SK-N-SH (cell line): ENCODE measurements at regions not wholly inside any gene's neighbourhood (a gene's known extent, or its start where the extent isn't known, plus 50 kb on each side); places are given as distances from the start of the nearest gene placed in this dataset.
A peak's percentile ranks its signal among the peaks of the same experiment; 100 is the strongest.

ENCODE experiments used
- CTCF ChIA-PET: fragments of 300-600, 350-600 bp; formaldehyde crosslinking; extraction: SDS; loops from one replicate; lab custom pipeline; 2021; lab: Yijun Ruan, JAX
- POLR2A ChIA-PET: fragments of 350-600 bp; sonication (Branson Sonifier 250); formaldehyde crosslinking; extraction: SDS; loops from one replicate; lab custom pipeline; 2020; ENCODE audit warnings: antibody characterized with exemption, inconsistent platforms; lab: Yijun Ruan, JAX
- DNase-seq: peaks from one replicate; pipeline ENCODE4 v3.0.0; 2012
- H2AFZ ChIP-seq: fragments of 200-600 bp; sonication (generic); 2 replicates; pipeline ENCODE4 v1.8.1; 2016; ENCODE audit warnings: antibody characterized with exemption, mild to moderate bottlenecking, low read depth
- H3F3A ChIP-seq: fragments of 200-600 bp; sonication (generic); replicated peaks from 2 replicates; pipeline ENCODE3; 2016; ENCODE audit warnings: antibody characterized with exemption, mild to moderate bottlenecking; ENCODE audit not compliant: insufficient read depth
- H3K27ac ChIP-seq, 2 experiments: fragments of 200-500 bp in 1 of 2; fragments of 200-600 bp in 1 of 2; sonication (Bioruptor generic) in 1 of 2; sonication (generic), shearing (Covaris generic) in 1 of 2; 2 replicates each; pipeline versions ENCODE4 v1.5.1 to v1.6.1; 2014 to 2016; ENCODE audit warnings: low read depth in 2 of 2, inconsistent platforms in 1 of 2, low read length in 1 of 2, mild to moderate bottlenecking in 1 of 2, mixed read lengths in 1 of 2
- H3K27me3 ChIP-seq: fragments of 200-600 bp; sonication (generic), shearing (Covaris generic); 2 replicates; pipeline ENCODE4 v1.6.1; 2016; ENCODE audit warnings: mixed run types; ENCODE audit not compliant: insufficient read depth
- H3K36me3 ChIP-seq, 2 experiments: fragments of 200-500 bp in 1 of 2; fragments of 200-600 bp in 1 of 2; sonication (Bioruptor generic) in 1 of 2; sonication (generic) in 1 of 2; replicated peaks in 1 of 2; 2 replicates each; pipeline versions ENCODE3 to v1.5.1; 2014 to 2016; ENCODE audit warnings: low read length in 1 of 2, mild to moderate bottlenecking in 1 of 2; ENCODE audit not compliant: insufficient read depth in 2 of 2, control insufficient read depth in 1 of 2
- H3K4me1 ChIP-seq, 2 experiments: fragments of 200-500 bp in 1 of 2; fragments of 200-600 bp in 1 of 2; sonication (Bioruptor generic) in 1 of 2; sonication (generic), shearing (Covaris generic) in 1 of 2; 2 replicates each; pipeline versions ENCODE4 v1.5.1 to v1.6.1; 2014 to 2016; ENCODE audit warnings: low read depth in 1 of 2, low read length in 1 of 2, mixed run types in 1 of 2; ENCODE audit not compliant: insufficient read depth in 2 of 2, control insufficient read depth in 1 of 2
- H3K4me2 ChIP-seq: fragments of 200-600 bp; sonication (generic), shearing (Covaris generic); 2 replicates; pipeline ENCODE4 v1.6.1; 2017; ENCODE audit warnings: mixed run types
- H3K4me3 ChIP-seq, 2 experiments: fragments of 200-500 bp in 1 of 2; fragments of 200-600 bp in 1 of 2; sonication (Bioruptor generic) in 1 of 2; sonication (generic), shearing (Covaris generic) in 1 of 2; 2 replicates each; pipeline versions ENCODE4 v1.5.1 to v1.8.1; 2014 to 2016; ENCODE audit warnings: low read depth in 2 of 2, inconsistent platforms in 1 of 2, low read length in 1 of 2, mild to moderate bottlenecking in 1 of 2, mixed read lengths in 1 of 2, moderate library complexity in 1 of 2
- H3K79me2 ChIP-seq: fragments of 200-600 bp; sonication (generic); 2 replicates; pipeline ENCODE4 v1.8.1; 2017; ENCODE audit warnings: mild to moderate bottlenecking; ENCODE audit not compliant: insufficient read depth
- H3K9ac ChIP-seq: fragments of 200-600 bp; sonication (generic); 2 replicates; pipeline ENCODE4 v1.6.1; 2017; ENCODE audit warnings: mixed run types
- H3K9me2 ChIP-seq: fragments of 200-600 bp; sonication (generic); 2 replicates; pipeline ENCODE4 v1.6.1; 2017; ENCODE audit warnings: mixed run types
- H3K9me3 ChIP-seq: fragments of 200-600 bp; sonication (generic); 2 replicates; pipeline ENCODE4 v1.6.1; 2017; ENCODE audit warnings: mixed run types, mild to moderate bottlenecking, moderate library complexity
- H4K20me1 ChIP-seq: fragments of 200-600 bp; sonication (generic); 2 replicates; pipeline ENCODE4 v1.6.1; 2017; ENCODE audit warnings: mild to moderate bottlenecking, mixed run types; ENCODE audit not compliant: insufficient read depth
- CHD2 ChIP-seq: fragments of 150-350 bp; IDR thresholded peaks from 2 replicates; pipeline ENCODE4 v1.6.1; 2018; ENCODE audit warnings: low read length; ENCODE audit not compliant: partially characterized antibody
- EP300 ChIP-seq, 2 experiments: IDR thresholded peaks; 2 replicates each; pipeline versions ENCODE4 v1.4.0 to v1.6.1; 2012; ENCODE audit warnings: borderline replicate concordance in 1 of 2, low read depth in 1 of 2, low read length in 1 of 2
- FOSL2 ChIP-seq: IDR thresholded peaks from 2 replicates; pipeline ENCODE4 v1.4.0; 2012; ENCODE audit warnings: low read depth, mild to moderate bottlenecking, moderate library complexity, borderline replicate concordance
- FOXJ3 ChIP-seq: sonication (generic); formaldehyde crosslinking; IDR thresholded peaks from 2 replicates; pipeline ENCODE4 v1.5.1; 2020; ENCODE audit warnings: mild to moderate bottlenecking, missing genetic modification reagents
- FOXM1 ChIP-seq: IDR thresholded peaks from 2 replicates; pipeline ENCODE4 v1.4.0; 2012; ENCODE audit warnings: low read depth, mild to moderate bottlenecking
- GABPA ChIP-seq: IDR thresholded peaks from 2 replicates; pipeline ENCODE4 v1.4.0; 2012; ENCODE audit warnings: low read depth, mild to moderate bottlenecking
- JUND ChIP-seq: IDR thresholded peaks from 2 replicates; pipeline ENCODE4 v1.4.0; 2012
- MEF2A ChIP-seq: IDR thresholded peaks from 2 replicates; pipeline ENCODE4 v1.4.0; 2012; ENCODE audit warnings: low read depth, borderline replicate concordance
- MXI1 ChIP-seq: IDR thresholded peaks from 2 replicates; pipeline ENCODE4 v1.6.1; 2012; ENCODE audit warnings: mild to moderate bottlenecking, low read depth, low read length, improper control_type of control experiment
- POLR2AphosphoS5 ChIP-seq: IDR thresholded peaks from 2 replicates; pipeline ENCODE4 v1.6.1; 2012; ENCODE audit warnings: low read depth, low read length
- RAD21 ChIP-seq: IDR thresholded peaks from 2 replicates; pipeline ENCODE4 v1.6.1; 2012; ENCODE audit warnings: mild to moderate bottlenecking, low read length
- RCOR1 ChIP-seq: fragments of 150-350 bp; IDR thresholded peaks from 2 replicates; pipeline ENCODE4 v1.6.1; 2017; ENCODE audit warnings: antibody characterized with exemption, low read length
- RXRA ChIP-seq: IDR thresholded peaks from 2 replicates; pipeline ENCODE4 v1.4.0; 2012; ENCODE audit warnings: low read depth, mild to moderate bottlenecking, borderline replicate concordance
- SIN3A ChIP-seq: IDR thresholded peaks from 2 replicates; pipeline ENCODE4 v1.6.1; 2012; ENCODE audit warnings: low read depth, mild to moderate bottlenecking, low read length, moderate library complexity, borderline replicate concordance
- SMC3 ChIP-seq: IDR thresholded peaks from 2 replicates; pipeline ENCODE4 v1.6.1; 2012; ENCODE audit warnings: low read depth, low read length, improper control_type of control experiment
- TAF1 ChIP-seq: IDR thresholded peaks from 2 replicates; pipeline ENCODE4 v1.6.1; 2012; ENCODE audit warnings: low read depth, mild to moderate bottlenecking, low read length, moderate library complexity, borderline replicate concordance
- TCF12 ChIP-seq: IDR thresholded peaks from 2 replicates; pipeline ENCODE4 v1.4.0; 2012
- TEAD4 ChIP-seq: IDR thresholded peaks from 2 replicates; pipeline ENCODE4 v1.4.0; 2012; ENCODE audit warnings: mild to moderate bottlenecking, borderline replicate concordance; ENCODE audit not compliant: insufficient read depth
- YY1 ChIP-seq: IDR thresholded peaks from 2 replicates; pipeline ENCODE4 v1.4.0; 2012; ENCODE audit warnings: low read depth, mild to moderate bottlenecking
- WGBS: methylation state at CpG from one replicate; pipeline ENCODE4 v1.1.6; 2017; ENCODE audit warnings: low lambda C conversion rate; 5-methylcytosine and 5-hydroxymethylcytosine counted together
- TF ChIP-seq, protein P1 (sequence below): fragments of 150-350 bp; IDR thresholded peaks from 2 replicates; pipeline ENCODE4 v1.6.1; 2016; ENCODE audit warnings: mild to moderate bottlenecking, low read depth, low read length
- TF ChIP-seq, protein P2 (sequence below): fragments of 200-600 bp; sonication (generic); IDR thresholded peaks from 2 replicates; pipeline ENCODE4 v1.6.1; 2017; ENCODE audit warnings: antibody characterized with exemption, mild to moderate bottlenecking, moderate library complexity
- TF ChIP-seq, protein P3 (sequence below): IDR thresholded peaks from 2 replicates; pipeline ENCODE4 v1.6.1; 2012; ENCODE audit warnings: mild to moderate bottlenecking, low read depth, low read length, moderate library complexity
- TF ChIP-seq, protein P4 (sequence below): IDR thresholded peaks from 2 replicates; pipeline ENCODE4; 2012
- TF ChIP-seq, protein P5 (sequence below): IDR thresholded peaks from 2 replicates; pipeline ENCODE4 v1.4.0; 2012; ENCODE audit warnings: low read depth
- TF ChIP-seq, protein P6 (sequence below): fragments of 150-350 bp; IDR thresholded peaks from 2 replicates; pipeline ENCODE4 v1.6.1; 2017; ENCODE audit warnings: antibody characterized with exemption, low read length, low read depth, borderline replicate concordance

DNA sequence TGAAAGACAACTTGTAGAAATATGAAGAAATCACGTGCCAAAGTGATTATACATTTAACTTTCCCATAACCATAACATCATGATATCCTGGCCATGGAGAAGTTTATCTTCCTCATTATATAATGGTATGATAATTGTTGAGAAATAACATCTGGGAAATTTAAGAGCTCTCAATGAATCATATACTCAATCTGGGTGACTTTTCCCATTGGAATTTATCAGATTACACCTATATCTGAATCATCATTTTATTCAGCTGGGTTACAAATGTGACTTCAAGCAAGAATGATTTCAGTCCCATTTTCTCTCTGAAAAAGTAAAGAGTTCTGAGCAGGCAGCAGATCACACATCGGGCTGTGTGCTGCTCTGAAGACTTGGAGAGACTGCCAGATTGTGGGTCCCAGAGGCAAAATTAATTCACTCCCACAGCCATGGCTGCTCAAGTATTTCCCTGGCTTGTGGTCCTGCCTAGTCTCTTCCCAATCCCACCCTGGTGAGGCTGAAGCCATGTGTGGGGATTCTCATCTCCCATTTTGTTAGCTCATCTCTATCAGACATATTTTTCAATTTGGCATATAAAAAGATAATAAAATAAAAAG, 278.0 kb downstream of the MRPL39 start:
- DNase-seq, result peak; percentile 9
- H3K9me2 ChIP-seq, result no peaks in the 10 kb centered on the region
- no peaks in the 10 kb centered on the region; the same call in 1 of the 2 replicates for H3K9me3 ChIP-seq
- no peaks in the 10 kb centered on the region for H3K79me2 ChIP-seq
- H3K36me3 ChIP-seq, result peaks cover 0 to 3% of the 10 kb centered on the region in 2 experiments
- ChIA-PET CTCF (interaction anchor here (0.9 to 2.2 kb wide), 3 partner anchors 9 to 812 kb away, joined by 4 read pairs; no protein-coding TSS in a partner anchor), POLR2A (no interaction called here)
- peak overlapping the region; percentile 60; the same call in 1 of the 2 replicates for H3K9ac ChIP-seq
- H2AFZ ChIP-seq, result peak overlapping the region; percentile 33; the same call in 1 of the 2 replicates
- peak overlapping the region; percentile 25 to 99; a peak in 3 of 4 replicates for H3K27ac ChIP-seq
- H3F3A ChIP-seq, result peaks cover 41% of the 10 kb centered on the region
- no peaks in the 10 kb centered on the region for H4K20me1 ChIP-seq
- peak overlapping the region; percentile 48; the same call in 1 of the 2 replicates for H3K4me2 ChIP-seq
- 0% methylated on average over 2 of the region's 2 CpGs for WGBS
- peaks cover 4 to 15% of the 10 kb centered on the region in 2 experiments for H3K4me1 ChIP-seq
- no peaks in the 10 kb centered on the region for H3K27me3 ChIP-seq
- no peak overlapping the region for H3K4me3 ChIP-seq
- TF ChIP-seq SMC3 (no peak), TEAD4 (peak; percentile 88), RXRA (0 out of 2 replicates have a peak, but pooled peaks have one; percentile 58), TCF12 (peak; percentile 97), SIN3A (no peak), MXI1 (no peak), FOXM1 (peak; percentile 60; the same call in 1 of the 2 replicates), FOXJ3 (CRISPR knock-in tag) (no peak), RCOR1 (no peak), YY1 (0 out of 2 replicates have a peak, but pooled peaks have one; percentile 24), RAD21 (no peak), MEF2A (peak; percentile 54; the same call in 1 of the 2 replicates), TAF1 (no peak), GABPA (no peak), FOSL2 (peak; percentile 97), POLR2AphosphoS5 (peak; percentile 72; the same call in 1 of the 2 replicates), EP300 (IDR thresholded peaks at IDR 0.05; ENCODE audit: borderline replicate concordance in 1 of 2, low read depth in 1 of 2, low read length in 1 of 2) (peak; percentile 18 to 93; a peak in 2 of 4 replicates), CHD2 (no peak), JUND (peak; percentile 95)
- TF ChIP-seq, protein P1, sequence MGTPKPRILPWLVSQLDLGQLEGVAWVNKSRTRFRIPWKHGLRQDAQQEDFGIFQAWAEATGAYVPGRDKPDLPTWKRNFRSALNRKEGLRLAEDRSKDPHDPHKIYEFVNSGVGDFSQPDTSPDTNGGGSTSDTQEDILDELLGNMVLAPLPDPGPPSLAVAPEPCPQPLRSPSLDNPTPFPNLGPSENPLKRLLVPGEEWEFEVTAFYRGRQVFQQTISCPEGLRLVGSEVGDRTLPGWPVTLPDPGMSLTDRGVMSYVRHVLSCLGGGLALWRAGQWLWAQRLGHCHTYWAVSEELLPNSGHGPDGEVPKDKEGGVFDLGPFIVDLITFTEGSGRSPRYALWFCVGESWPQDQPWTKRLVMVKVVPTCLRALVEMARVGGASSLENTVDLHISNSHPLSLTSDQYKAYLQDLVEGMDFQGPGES, result no peak
- TF ChIP-seq, protein P2, sequence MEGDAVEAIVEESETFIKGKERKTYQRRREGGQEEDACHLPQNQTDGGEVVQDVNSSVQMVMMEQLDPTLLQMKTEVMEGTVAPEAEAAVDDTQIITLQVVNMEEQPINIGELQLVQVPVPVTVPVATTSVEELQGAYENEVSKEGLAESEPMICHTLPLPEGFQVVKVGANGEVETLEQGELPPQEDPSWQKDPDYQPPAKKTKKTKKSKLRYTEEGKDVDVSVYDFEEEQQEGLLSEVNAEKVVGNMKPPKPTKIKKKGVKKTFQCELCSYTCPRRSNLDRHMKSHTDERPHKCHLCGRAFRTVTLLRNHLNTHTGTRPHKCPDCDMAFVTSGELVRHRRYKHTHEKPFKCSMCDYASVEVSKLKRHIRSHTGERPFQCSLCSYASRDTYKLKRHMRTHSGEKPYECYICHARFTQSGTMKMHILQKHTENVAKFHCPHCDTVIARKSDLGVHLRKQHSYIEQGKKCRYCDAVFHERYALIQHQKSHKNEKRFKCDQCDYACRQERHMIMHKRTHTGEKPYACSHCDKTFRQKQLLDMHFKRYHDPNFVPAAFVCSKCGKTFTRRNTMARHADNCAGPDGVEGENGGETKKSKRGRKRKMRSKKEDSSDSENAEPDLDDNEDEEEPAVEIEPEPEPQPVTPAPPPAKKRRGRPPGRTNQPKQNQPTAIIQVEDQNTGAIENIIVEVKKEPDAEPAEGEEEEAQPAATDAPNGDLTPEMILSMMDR, result no peak
- TF ChIP-seq, protein P3, sequence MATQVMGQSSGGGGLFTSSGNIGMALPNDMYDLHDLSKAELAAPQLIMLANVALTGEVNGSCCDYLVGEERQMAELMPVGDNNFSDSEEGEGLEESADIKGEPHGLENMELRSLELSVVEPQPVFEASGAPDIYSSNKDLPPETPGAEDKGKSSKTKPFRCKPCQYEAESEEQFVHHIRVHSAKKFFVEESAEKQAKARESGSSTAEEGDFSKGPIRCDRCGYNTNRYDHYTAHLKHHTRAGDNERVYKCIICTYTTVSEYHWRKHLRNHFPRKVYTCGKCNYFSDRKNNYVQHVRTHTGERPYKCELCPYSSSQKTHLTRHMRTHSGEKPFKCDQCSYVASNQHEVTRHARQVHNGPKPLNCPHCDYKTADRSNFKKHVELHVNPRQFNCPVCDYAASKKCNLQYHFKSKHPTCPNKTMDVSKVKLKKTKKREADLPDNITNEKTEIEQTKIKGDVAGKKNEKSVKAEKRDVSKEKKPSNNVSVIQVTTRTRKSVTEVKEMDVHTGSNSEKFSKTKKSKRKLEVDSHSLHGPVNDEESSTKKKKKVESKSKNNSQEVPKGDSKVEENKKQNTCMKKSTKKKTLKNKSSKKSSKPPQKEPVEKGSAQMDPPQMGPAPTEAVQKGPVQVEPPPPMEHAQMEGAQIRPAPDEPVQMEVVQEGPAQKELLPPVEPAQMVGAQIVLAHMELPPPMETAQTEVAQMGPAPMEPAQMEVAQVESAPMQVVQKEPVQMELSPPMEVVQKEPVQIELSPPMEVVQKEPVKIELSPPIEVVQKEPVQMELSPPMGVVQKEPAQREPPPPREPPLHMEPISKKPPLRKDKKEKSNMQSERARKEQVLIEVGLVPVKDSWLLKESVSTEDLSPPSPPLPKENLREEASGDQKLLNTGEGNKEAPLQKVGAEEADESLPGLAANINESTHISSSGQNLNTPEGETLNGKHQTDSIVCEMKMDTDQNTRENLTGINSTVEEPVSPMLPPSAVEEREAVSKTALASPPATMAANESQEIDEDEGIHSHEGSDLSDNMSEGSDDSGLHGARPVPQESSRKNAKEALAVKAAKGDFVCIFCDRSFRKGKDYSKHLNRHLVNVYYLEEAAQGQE, result no peak
- TF ChIP-seq, protein P4, sequence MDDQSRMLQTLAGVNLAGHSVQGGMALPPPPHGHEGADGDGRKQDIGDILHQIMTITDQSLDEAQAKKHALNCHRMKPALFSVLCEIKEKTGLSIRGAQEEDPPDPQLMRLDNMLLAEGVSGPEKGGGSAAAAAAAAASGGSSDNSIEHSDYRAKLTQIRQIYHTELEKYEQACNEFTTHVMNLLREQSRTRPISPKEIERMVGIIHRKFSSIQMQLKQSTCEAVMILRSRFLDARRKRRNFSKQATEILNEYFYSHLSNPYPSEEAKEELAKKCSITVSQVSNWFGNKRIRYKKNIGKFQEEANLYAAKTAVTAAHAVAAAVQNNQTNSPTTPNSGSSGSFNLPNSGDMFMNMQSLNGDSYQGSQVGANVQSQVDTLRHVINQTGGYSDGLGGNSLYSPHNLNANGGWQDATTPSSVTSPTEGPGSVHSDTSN, result peak; percentile 80
- TF ChIP-seq, protein P5, sequence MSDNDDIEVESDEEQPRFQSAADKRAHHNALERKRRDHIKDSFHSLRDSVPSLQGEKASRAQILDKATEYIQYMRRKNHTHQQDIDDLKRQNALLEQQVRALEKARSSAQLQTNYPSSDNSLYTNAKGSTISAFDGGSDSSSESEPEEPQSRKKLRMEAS, result peak; percentile 45; the same call in 1 of the 2 replicates
- TF ChIP-seq, protein P6, sequence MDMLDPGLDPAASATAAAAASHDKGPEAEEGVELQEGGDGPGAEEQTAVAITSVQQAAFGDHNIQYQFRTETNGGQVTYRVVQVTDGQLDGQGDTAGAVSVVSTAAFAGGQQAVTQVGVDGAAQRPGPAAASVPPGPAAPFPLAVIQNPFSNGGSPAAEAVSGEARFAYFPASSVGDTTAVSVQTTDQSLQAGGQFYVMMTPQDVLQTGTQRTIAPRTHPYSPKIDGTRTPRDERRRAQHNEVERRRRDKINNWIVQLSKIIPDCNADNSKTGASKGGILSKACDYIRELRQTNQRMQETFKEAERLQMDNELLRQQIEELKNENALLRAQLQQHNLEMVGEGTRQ, result no peak
